ENCODE measurements at regions not wholly inside any gene's neighbourhood (a gene's known extent, or its start where the extent isn't known, plus 50 kb on each side); places are given as distances from the start of the nearest gene placed in this dataset.
A peak's percentile ranks its signal among the peaks of the same experiment; 100 is the strongest.

DNA sequence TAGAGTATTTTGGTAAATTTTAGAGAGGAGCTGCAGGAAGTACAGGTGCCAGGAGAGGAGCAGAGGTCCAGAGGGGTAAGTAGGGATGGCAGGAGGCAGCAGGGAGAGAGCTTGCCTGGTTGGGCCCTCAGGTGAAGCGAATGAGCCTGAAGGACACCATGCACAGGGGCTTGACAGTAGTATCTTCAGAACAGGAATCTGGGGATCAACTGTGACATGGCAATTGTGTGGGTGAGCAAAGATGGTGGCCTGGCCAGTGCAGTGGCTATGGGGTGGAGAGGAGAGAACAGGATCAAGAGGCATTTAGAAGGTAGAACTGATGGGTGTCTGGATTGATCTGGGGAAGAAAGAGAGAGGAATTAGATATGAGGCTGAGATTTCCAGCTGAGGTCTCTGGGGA lies 64.5 kb upstream of the SMOX start:
- Histone ChIP-seq H3K36me3 (replicated peaks in 1 of 2; ENCODE audit: control insufficient read depth in 1 of 2, insufficient read depth in 2 of 2, low read length in 2 of 2) (no peaks in the 10 kb centered on the region), H3K4me2 (ENCODE audit: low read depth, low read length) (no peak overlapping the region), H3K27ac (ENCODE audit: extremely low read length, insufficient read depth, low read length) (no peak overlapping the region), H4K20me1 (ENCODE audit: insufficient read depth, low read length) (no peaks in the 10 kb centered on the region), H3K9me3 (ENCODE audit: low read length) (no peaks in the 10 kb centered on the region), H3K27me3 (ENCODE audit: control insufficient read depth in 1 of 2, insufficient read depth in 2 of 2, low read length in 2 of 2) (peaks cover 0 to 8% of the 10 kb centered on the region in 2 experiments; a peak in 2 of 5 replicates), H3K79me2 (ENCODE audit: insufficient read depth, low read length) (no peaks in the 10 kb centered on the region), H3K4me1 (ENCODE audit: insufficient read depth, low read length) (peaks cover 39% of the 10 kb centered on the region), H3K9ac (ENCODE audit: insufficient read depth, low read depth, low read length) (no peak overlapping the region), H3K4me3 (replicated peaks in 1 of 3; ENCODE audit: insufficient read depth in 1 of 3, low read depth in 2 of 3, low read length in 3 of 3) (no peak overlapping the region), H2AFZ (ENCODE audit: low read length) (no peak overlapping the region)
- ATAC-seq (no peak), FAIRE-seq (no peak), DNase-seq (ENCODE audit: low spot score) (no peak)
- no TSS peak for BruUV-seq (replicated peaks)
- 66% methylated on average over 1 of the region's 1 CpG for WGBS (ENCODE audit: low lambda C conversion rate)
- in situ Hi-C loops (cut with HindIII; ENCODE audit: extremely low pct_ligation_motif_present, low pct_unique_long_range_greater_than_20kb) (loop anchor here (5.0 kb wide), 1 partner anchor 67 kb away; the partner anchor contains the start of gene RNF24), intact Hi-C loops (cut with micrococcal nuclease; ENCODE audit: unreplicated experiment) (no loop called here)
- ChIA-PET POLR2A (interaction anchor here (0.8 to 1.9 kb wide), 3 partner anchors 67 to 298 kb away, joined by 3 to 4 read pairs (median 4); partner anchors contain the start of gene CENPB), CTCF (ENCODE audit: low intra/inter-chr PET ratio, low total read pairs) (interaction anchor here (1.7 to 3.3 kb wide), 2 partner anchors 70 to 297 kb away, joined by 7 to 59 read pairs; partner anchors contain the start of genes CENPB and RNF24)
- TF ChIP-seq NFIB (CRISPR knock-in tag; IDR thresholded peaks at IDR 0.05; ENCODE audit: borderline replicate concordance) (0 out of 2 replicates have a peak, but pooled peaks have one; percentile 66), CENPT (CRISPR knock-in tag; IDR thresholded peaks at IDR 0.05; ENCODE audit: low read depth) (no peak)

DNA sequence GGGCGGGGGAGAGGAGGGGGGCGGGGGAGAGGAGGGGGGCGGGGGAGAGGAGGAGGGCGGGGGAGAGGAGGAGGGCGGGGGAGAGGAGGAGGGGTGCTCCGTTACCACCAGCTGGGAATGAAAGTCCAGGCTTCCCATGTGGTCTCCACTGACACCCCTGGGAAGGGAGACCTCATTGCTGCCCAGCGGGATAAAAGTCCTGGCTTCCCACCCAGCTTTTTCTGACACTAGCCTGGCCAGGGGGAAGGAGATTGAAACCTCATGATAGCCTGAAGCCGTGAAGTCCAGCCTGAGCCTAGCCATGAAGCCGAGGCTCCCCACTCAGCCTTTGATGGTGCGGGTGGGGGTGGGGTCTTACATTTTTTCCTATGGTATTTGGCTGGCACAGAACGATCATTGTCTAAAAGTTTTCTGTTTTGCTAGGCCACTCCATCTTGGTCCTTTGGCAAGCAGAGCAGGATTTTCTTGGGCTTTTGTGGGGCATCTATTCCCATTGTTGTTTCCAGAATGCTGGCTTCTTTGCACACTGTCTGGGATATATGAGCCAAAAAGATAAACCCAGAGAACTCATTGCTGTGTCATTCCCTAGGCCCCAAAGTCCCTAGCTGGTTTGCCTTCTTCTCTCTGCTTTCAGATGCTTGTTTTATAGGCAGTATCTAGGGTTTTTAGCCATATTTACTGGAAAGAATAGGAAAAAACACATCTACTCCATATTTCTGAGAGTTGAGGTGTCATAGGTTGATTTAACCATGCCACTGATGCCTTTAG lies 65.3 kb upstream of the SMOX start:
- Histone ChIP-seq H3K4me1 (ENCODE audit: insufficient read depth, low read length) (peaks cover 39% of the 10 kb centered on the region), H3K36me3 (replicated peaks in 1 of 2; ENCODE audit: control insufficient read depth in 1 of 2, insufficient read depth in 2 of 2, low read length in 2 of 2) (no peaks in the 10 kb centered on the region), H3K9me3 (ENCODE audit: low read length) (no peaks in the 10 kb centered on the region), H3K79me2 (ENCODE audit: insufficient read depth, low read length) (no peaks in the 10 kb centered on the region), H3K27ac (ENCODE audit: extremely low read length, insufficient read depth, low read length) (peak overlapping the region; percentile 29), H4K20me1 (ENCODE audit: insufficient read depth, low read length) (no peaks in the 10 kb centered on the region), H3K9ac (ENCODE audit: insufficient read depth, low read depth, low read length) (no peak overlapping the region), H2AFZ (ENCODE audit: low read length) (peak overlapping the region; percentile 18), H3K4me3 (replicated peaks in 1 of 3; ENCODE audit: insufficient read depth in 1 of 3, low read depth in 2 of 3, low read length in 3 of 3) (peak overlapping the region; percentile 21 to 59 (median 48); a peak in 5 of 6 replicates), H3K27me3 (ENCODE audit: control insufficient read depth in 1 of 2, insufficient read depth in 2 of 2, low read length in 2 of 2) (peaks cover 0 to 8% of the 10 kb centered on the region in 2 experiments; a peak in 2 of 5 replicates), H3K4me2 (ENCODE audit: low read depth, low read length) (peak overlapping the region; percentile 98)
- DNase-seq (ENCODE audit: low spot score): peak; percentile 54
- ChIA-PET CTCF (ENCODE audit: low intra/inter-chr PET ratio, low total read pairs) (interaction anchor here (3.3 kb wide), 1 partner anchor 69 kb away, joined by 59 read pairs; the partner anchor contains the start of gene RNF24), POLR2A (interaction anchor here (0.6 to 1.9 kb wide), 5 partner anchors 8 to 297 kb away, joined by 3 to 4 read pairs (median 3); partner anchors contain the start of gene CENPB)
- ATAC-seq: peak; percentile 51
- in situ Hi-C loops (cut with HindIII; ENCODE audit: extremely low pct_ligation_motif_present, low pct_unique_long_range_greater_than_20kb): loop anchor here (5.0 kb wide), 1 partner anchor 66 kb away; the partner anchor contains the start of gene RNF24
- TSS peak; percentile 95 for BruUV-seq (replicated peaks)
- no peak for FAIRE-seq
- 5% methylated on average over 10 of the region's 11 CpGs for WGBS (ENCODE audit: low lambda C conversion rate)
- intact Hi-C loops (cut with micrococcal nuclease; ENCODE audit: unreplicated experiment): no loop called here
- no peak for TF ChIP-seq SMAD9 (CRISPR knock-in tag; IDR thresholded peaks at IDR 0.05)
- TF ChIP-seq FOXO1 (CRISPR knock-in tag; IDR thresholded peaks at IDR 0.05): no peak
- no peak for TF ChIP-seq SCMH1 (CRISPR knock-in tag; IDR thresholded peaks at IDR 0.05; ENCODE audit: borderline replicate concordance)
- TF ChIP-seq ZNF879 (CRISPR knock-in tag; IDR thresholded peaks at IDR 0.05): no peak
- 0 out of 2 replicates have a peak, but pooled peaks have one; percentile 3 for TF ChIP-seq YEATS4 (CRISPR knock-in tag; IDR thresholded peaks at IDR 0.05; ENCODE audit: borderline replicate concordance)
- no peak for TF ChIP-seq ZBTB42 (CRISPR knock-in tag; IDR thresholded peaks at IDR 0.05)
- no peak for TF ChIP-seq ZNF30 (CRISPR knock-in tag; IDR thresholded peaks at IDR 0.05)
- TF ChIP-seq TRIM24 (CRISPR knock-in tag; IDR thresholded peaks at IDR 0.05): no peak
- TF ChIP-seq HNRNPH1 (optimal IDR thresholded peaks at IDR 0.05; ENCODE audit: low read depth, low read length): no peak
- no peak for TF ChIP-seq ZNF556 (CRISPR knock-in tag; IDR thresholded peaks at IDR 0.05; ENCODE audit: borderline replicate concordance)
- no peak for TF ChIP-seq REL (CRISPR knock-in tag; conservative IDR thresholded peaks at IDR 0.05)
- TF ChIP-seq CREB1 (IDR thresholded peaks at IDR 0.05): no peak
- TF ChIP-seq CREB1 (CRISPR knock-in tag; IDR thresholded peaks at IDR 0.05): no peak
- peak; percentile 82 for TF ChIP-seq DNMT3B (CRISPR knock-in tag; conservative IDR thresholded peaks at IDR 0.05)
- TF ChIP-seq TAF1 (CRISPR knock-in tag; IDR thresholded peaks at IDR 0.05): 0 out of 2 replicates have a peak, but pooled peaks have one; percentile 14
- TF ChIP-seq PCBP1 (IDR thresholded peaks at IDR 0.05; ENCODE audit: borderline replicate concordance, low read depth, low read length): peak; percentile 92; the same call in 1 of the 2 replicates
- TF ChIP-seq FOSL1 (CRISPR knock-in tag; IDR thresholded peaks at IDR 0.05; ENCODE audit: borderline replicate concordance): no peak
- TF ChIP-seq ZNF333 (CRISPR knock-in tag; IDR thresholded peaks at IDR 0.05; ENCODE audit: borderline replicate concordance): no peak
